GM12878 (cell line): ENCODE measurements at regions not wholly inside any gene's neighbourhood (a gene's known extent, or its start where the extent isn't known, plus 50 kb on each side); places are given as distances from the start of the nearest gene placed in this dataset.

ENCODE experiments used
- ATAC-seq: fragments of 200-7000 bp; cut with Tn5 transposase; 3 replicates; pipeline ENCODE4 v1.9.1; 2020; ENCODE audit warnings: mild to moderate bottlenecking, moderate library complexity
- BruUV-seq: library from RNA; stranded (reverse); fragments of 400-500 nt; replicated peaks from 2 replicates; lab custom pipeline; 2021; lab: Mats Ljungman, UMichigan
- CTCF ChIA-PET: fragments of 300-600 bp; sonication (Branson Sonifier 250); formaldehyde crosslinking; extraction: SDS; loops from one replicate; lab custom pipeline; 2021; ENCODE audit warnings: inconsistent platforms; lab: Yijun Ruan, JAX
- POLR2A ChIA-PET: fragments of 350-600 bp; formaldehyde crosslinking; extraction: SDS; loops from one replicate; lab custom pipeline; 2021; ENCODE audit warnings: inconsistent platforms; lab: Charles Lee
- RAD21 ChIA-PET: fragments of 300-600 bp; sonication (Branson Sonifier 250); formaldehyde crosslinking; loops from one replicate; lab custom pipeline; 2023; ENCODE audit warnings: antibody characterized with exemption; ENCODE audit not compliant: unreplicated experiment; lab: Charles Lee
- SMC1A ChIA-PET: fragments of 300-600 bp; sonication (Branson Sonifier 250); formaldehyde crosslinking; loops from one replicate; lab custom pipeline; 2023; ENCODE audit not compliant: unreplicated experiment, uncharacterized antibody; lab: Charles Lee
- DNase-seq: peaks from one replicate; pipeline ENCODE4 v3.0.0-alpha.2; 2011; ENCODE audit warnings: low read depth, low spot score
- FAIRE-seq: peaks from 3 replicates; lab custom pipeline; 2011; peaks lifted over from hg19 to GRCh38; lab: Jason Lieb, UNC
- H2AFZ ChIP-seq: 2 replicates; pipeline ENCODE4 v1.6.0; 2011; ENCODE audit warnings: low read depth, low read length, control low read depth; ENCODE audit not compliant: control insufficient read depth
- H3K27ac ChIP-seq: 2 replicates; pipeline ENCODE4 v1.5.1; 2011; ENCODE audit warnings: control low read depth; ENCODE audit not compliant: control insufficient read depth, insufficient read depth
- H3K27me3 ChIP-seq, 2 experiments: replicated peaks in 1 of 2; 2 replicates each; pipeline versions ENCODE4 v1.6.0 to v1.6.1; 2011; ENCODE audit warnings: low read length in 1 of 2; ENCODE audit not compliant: control insufficient read depth in 2 of 2, insufficient read depth in 2 of 2
- H3K36me3 ChIP-seq, 2 experiments: 2 replicates each; pipeline ENCODE4 v1.5.1; 2011; ENCODE audit warnings: low read length in 1 of 2; ENCODE audit not compliant: control insufficient read depth in 2 of 2, insufficient read depth in 2 of 2
- H3K4me1 ChIP-seq: 2 replicates; pipeline ENCODE4 v1.6.1; 2011; ENCODE audit warnings: mild to moderate bottlenecking, low read length, moderate library complexity, mixed read lengths; ENCODE audit not compliant: control insufficient read depth, insufficient read depth
- H3K4me2 ChIP-seq: 2 replicates; pipeline ENCODE4 v1.6.0; 2011; ENCODE audit warnings: control low read depth; ENCODE audit not compliant: control insufficient read depth, insufficient read depth
- H3K4me3 ChIP-seq: fragments of 200-600 bp; sonication (generic); 2 replicates; pipeline ENCODE4 v1.5.1; 2016
- H3K79me2 ChIP-seq: 2 replicates; pipeline ENCODE4 v1.6.0; 2011; ENCODE audit warnings: low read length; ENCODE audit not compliant: control insufficient read depth, insufficient read depth
- H3K9ac ChIP-seq: 2 replicates; pipeline ENCODE4 v1.8.0; 2011; ENCODE audit warnings: low read length, control low read depth, mixed read lengths; ENCODE audit not compliant: control insufficient read depth, insufficient read depth
- H3K9me3 ChIP-seq: replicated peaks from 3 replicates; pipeline ENCODE4 v1.5.1; 2011; ENCODE audit warnings: mild to moderate bottlenecking, low read length; ENCODE audit not compliant: control insufficient read depth, insufficient read depth
- H4K20me1 ChIP-seq: 2 replicates; pipeline ENCODE4 v1.6.0; 2011; ENCODE audit not compliant: control insufficient read depth, insufficient read depth
- ASH2L ChIP-seq: fragments of 300-600, 200-600 bp; sonication (generic); IDR thresholded peaks from 2 replicates; pipeline ENCODE4 v1.6.1; 2017; ENCODE audit warnings: low read depth, mild to moderate bottlenecking, borderline replicate concordance
- CHD1 ChIP-seq: IDR thresholded peaks from 2 replicates; pipeline ENCODE4 v1.6.1; 2012; ENCODE audit warnings: low read depth, low read length, improper control_type of control experiment
- E4F1 ChIP-seq: fragments of 450-650 bp; IDR thresholded peaks from 2 replicates; pipeline ENCODE4 v1.6.1; 2018; ENCODE audit warnings: borderline replicate concordance, mild to moderate bottlenecking; ENCODE audit not compliant: partially characterized antibody
- HSF1 ChIP-seq: fragments of 150-350 bp; IDR thresholded peaks from 2 replicates; pipeline ENCODE4 v1.6.1; 2014; ENCODE audit warnings: mild to moderate bottlenecking, low read depth, low read length
- MTA3 ChIP-seq: IDR thresholded peaks from 2 replicates; pipeline ENCODE4 v1.6.1; 2012; ENCODE audit warnings: low read length, inconsistent platforms, borderline replicate concordance
- MXI1 ChIP-seq: fragments of 150-350 bp; IDR thresholded peaks from 2 replicates; pipeline ENCODE4 v1.6.1; 2011; ENCODE audit warnings: low read depth, mild to moderate bottlenecking, inconsistent platforms, low read length, improper control_type of control experiment
- NBN ChIP-seq: fragments of 450-650 bp; IDR thresholded peaks from 2 replicates; pipeline ENCODE4 v1.6.1; 2016
- NKRF ChIP-seq: fragments of 450-650 bp; conservative IDR thresholded peaks from 2 replicates; pipeline ENCODE4 v1.6.1; 2017; ENCODE audit warnings: mild to moderate bottlenecking, moderate library complexity
- NR2C1 ChIP-seq: fragments of 450-650 bp; IDR thresholded peaks from 2 replicates; pipeline ENCODE4 v1.6.1; 2017; ENCODE audit warnings: antibody characterized with exemption, mild to moderate bottlenecking, moderate library complexity
- PBX3 ChIP-seq: IDR thresholded peaks from 2 replicates; pipeline ENCODE4 v1.6.1; 2011; ENCODE audit warnings: mild to moderate bottlenecking, low read depth, low read length, moderate library complexity; ENCODE audit not compliant: insufficient replicate concordance
- RAD21 ChIP-seq: IDR thresholded peaks from 2 replicates; pipeline ENCODE4 v1.6.1; 2011; ENCODE audit warnings: mild to moderate bottlenecking, low read depth, low read length, moderate library complexity; ENCODE audit not compliant: insufficient read depth
- SKIL ChIP-seq: fragments of 450-650 bp; IDR thresholded peaks from 2 replicates; pipeline ENCODE4 v1.6.1; 2017; ENCODE audit warnings: mild to moderate bottlenecking, low read depth, inconsistent platforms; ENCODE audit not compliant: poor library complexity, severe bottlenecking
- SRF ChIP-seq, 2 experiments: IDR thresholded peaks; 2 replicates each; pipeline ENCODE4 v1.6.1; 2011; ENCODE audit warnings: low read depth in 2 of 2, low read length in 2 of 2, mild to moderate bottlenecking in 1 of 2, moderate library complexity in 1 of 2
- WGBS: methylation state at CpG from one replicate; pipeline ENCODE4 v1.1.6; 2016; ENCODE audit warnings: low lambda C conversion rate; ENCODE audit not compliant: insufficient replicate concordance, insufficient coverage; ENCODE audit errors: missing lambda C conversion rate; 5-methylcytosine and 5-hydroxymethylcytosine counted together
- in situ Hi-C: fragments of 300-500 bp; cut with MboI; formaldehyde crosslinking; loops from 9 replicates; pipeline ENCODE4 v1.14.3; 2018; ENCODE audit warnings: mixed read lengths
- intact Hi-C: fragments of 100-400 bp; cut with micrococcal nuclease; formaldehyde crosslinking; loops from one replicate; pipeline ENCODE4 v1.14.2; 2022; ENCODE audit not compliant: unreplicated experiment

- TF ChIP-seq SKIL = no peak
- no peak for TF ChIP-seq MTA3
- no peak for TF ChIP-seq ASH2L
- TF ChIP-seq NR2C1 = no peak
These were observed 80.4 kb upstream of the MALRD1 start (continued) for GRCh38 chr10:18968159-18968558.

- in situ Hi-C loops (no loop called here), intact Hi-C loops (no loop called here)
- Histone ChIP-seq H3K4me1 (no peaks in the 10 kb centered on the region), H3K4me2 (no peak overlapping the region), H4K20me1 (no peaks in the 10 kb centered on the region), H3K4me3 (no peak overlapping the region), H3K79me2 (no peaks in the 10 kb centered on the region), H3K36me3 (no peaks in the 10 kb centered on the region), H3K9me3 (no peaks in the 10 kb centered on the region), H3K9ac (no peak overlapping the region), H3K27me3 (no peaks in the 10 kb centered on the region), H2AFZ (no peak overlapping the region), H3K27ac (no peak overlapping the region)
- RAD21 ChIA-PET = no interaction called here
- CTCF ChIA-PET = no interaction called here
- DNase-seq (no peak), ATAC-seq (no peak), FAIRE-seq (no peak)
- SMC1A ChIA-PET = no interaction called here
- WGBS = 17% methylated on average over 4 of the region's 4 CpGs
- POLR2A ChIA-PET = no interaction called here
- no TSS peak for BruUV-seq
- TF ChIP-seq E4F1 = no peak
- TF ChIP-seq MXI1 = no peak
- no peak for TF ChIP-seq PBX3
- TF ChIP-seq NKRF = no peak
- TF ChIP-seq MTA3 = no peak
- TF ChIP-seq CHD1 = no peak
- TF ChIP-seq NBN = no peak
- TF ChIP-seq RAD21 = no peak
- no peak for TF ChIP-seq SRF (IDR thresholded peaks at IDR 0.05; ENCODE audit: low read depth in 2 of 2, low read length in 2 of 2)
- no peak for TF ChIP-seq HSF1
These were observed 71.8 kb upstream of the MALRD1 start for GRCh38 chr10:18976696-18977251.
